T-cell (primary cell): ENCODE measurements at regions not wholly inside any gene's neighbourhood (a gene's known extent, or its start where the extent isn't known, plus 50 kb on each side); places are given as distances from the start of the nearest gene placed in this dataset.
A peak's percentile ranks its signal among the peaks of the same experiment; 100 is the strongest.

Experiments
- ATAC-seq, 4 experiments: fragments of 200-7000 bp in 3 of 4; fragments of 150-1000 bp in 1 of 4; cut with Tn5 transposase; replicated peaks in 1 of 4; 1 replicate in 3 of 4; 2 replicates in 1 of 4; pipeline ENCODE4 v1.10.0; 2021; ENCODE audit warnings: moderate library complexity in 3 of 4, mild to moderate bottlenecking in 2 of 4, moderate number of reproducible peaks in 1 of 4
- CTCF ChIA-PET, 2 donors: fragments of 300-600 bp; sonication (Branson Sonifier 250); formaldehyde crosslinking; loops; one replicate each; lab custom pipeline; 2022; ENCODE audit warnings: antibody characterized with exemption in 2 of 2; lab: Charles Lee
- POLR2A ChIA-PET, 2 donors: fragments of 300-600 bp; sonication (Branson Sonifier 250); formaldehyde crosslinking; loops; one replicate each; lab custom pipeline; 2022; ENCODE audit warnings: antibody characterized with exemption in 2 of 2; lab: Charles Lee
- DNase-seq, 35 experiments: peaks; one replicate each; pipeline versions ENCODE4 v3.0.0 to v3.0.0-alpha.2; 2013 to 2023
- H3K27ac ChIP-seq: one replicate; pipeline ENCODE4 v1.5.1; 2013; ENCODE audit warnings: low read length
- H3K27me3 ChIP-seq, 2 experiments: replicated peaks in 1 of 2; 1 replicate in 1 of 2; 2 replicates in 1 of 2; pipeline versions ENCODE4 v1.6.1 to v1.7.0; 2013; ENCODE audit warnings: low read length in 1 of 2, mixed read lengths in 1 of 2; ENCODE audit not compliant: control insufficient read depth in 2 of 2, insufficient read depth in 2 of 2; ENCODE audit errors: extremely low read depth in 1 of 2
- H3K36me3 ChIP-seq, 2 donors: 1 replicate in 1 of 2; 2 replicates in 1 of 2; pipeline versions ENCODE4 v1.6.1 to v1.7.0; 2013; ENCODE audit warnings: low read length in 1 of 2; ENCODE audit not compliant: control insufficient read depth in 2 of 2, insufficient read depth in 1 of 2; ENCODE audit errors: extremely low read depth in 1 of 2
- H3K4me1 ChIP-seq, 2 experiments: 1 replicate in 1 of 2; 2 replicates in 1 of 2; pipeline versions ENCODE4 v1.6.1 to v1.7.0; 2013; ENCODE audit warnings: low read length in 2 of 2, mixed read lengths in 1 of 2; ENCODE audit not compliant: insufficient read depth in 2 of 2, control insufficient read depth in 1 of 2; ENCODE audit errors: extremely low read depth in 1 of 2
- H3K4me3 ChIP-seq, 2 donors: 1 replicate in 1 of 2; 2 replicates in 1 of 2; pipeline versions ENCODE4 v1.5.1 to v1.7.0; 2013; ENCODE audit warnings: mild to moderate bottlenecking in 2 of 2, low read length in 1 of 2, moderate library complexity in 1 of 2; ENCODE audit not compliant: control insufficient read depth in 1 of 2; ENCODE audit errors: extremely low read depth in 1 of 2
- H3K9me3 ChIP-seq: 2 replicates; pipeline ENCODE4 v1.7.0; 2013
- H3K27ac Mint-ChIP-seq, 2 donors: one replicate each; pipeline ENCODE4 v1.8.0; 2020 to 2021; ENCODE audit warnings: mild to moderate bottlenecking in 2 of 2, mixed read lengths in 2 of 2
- H3K27me3 Mint-ChIP-seq, 2 donors: one replicate each; pipeline ENCODE4 v1.8.0; 2021 to 2022; ENCODE audit warnings: mixed read lengths in 2 of 2
- H3K36me3 Mint-ChIP-seq: one replicate; pipeline ENCODE4 v1.8.0; 2021; ENCODE audit warnings: mixed read lengths
- H3K4me1 Mint-ChIP-seq, 3 donors: one replicate each; pipeline ENCODE4 v1.8.0; 2020 to 2022; ENCODE audit warnings: mixed read lengths in 3 of 3, mild to moderate bottlenecking in 1 of 3
- H3K4me3 Mint-ChIP-seq, 3 donors: one replicate each; pipeline ENCODE4 v1.8.0; 2020 to 2022; ENCODE audit warnings: mild to moderate bottlenecking in 3 of 3, mixed read lengths in 3 of 3, moderate library complexity in 3 of 3
- H3K9me3 Mint-ChIP-seq, 3 donors: one replicate each; pipeline ENCODE4 v1.8.0; 2020 to 2022; ENCODE audit warnings: mixed read lengths in 3 of 3
- WGBS: methylation state at CpG from one replicate; pipeline ENCODE4 v1.1.5; 2013; ENCODE audit warnings: missing lambda C conversion rate; ENCODE audit not compliant: insufficient coverage; 5-methylcytosine and 5-hydroxymethylcytosine counted together

DNA sequence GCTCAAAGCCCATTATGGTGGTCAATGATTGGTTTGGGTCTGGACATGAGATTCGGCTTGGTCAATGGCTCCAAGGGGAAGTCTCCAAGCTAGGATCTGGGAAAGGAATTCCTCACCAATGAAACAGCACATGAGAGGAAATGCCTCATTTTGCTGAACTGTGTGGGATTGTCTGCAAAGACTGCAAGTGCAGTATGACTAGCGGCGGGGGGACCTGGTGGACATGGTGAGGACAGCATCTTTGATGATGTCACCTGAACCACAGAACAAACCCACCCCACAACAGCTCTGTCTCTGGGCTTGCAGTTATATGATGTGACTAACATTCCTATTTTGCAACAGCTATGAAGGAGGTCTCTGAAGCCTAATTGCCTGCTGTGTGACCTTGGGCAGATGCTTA lies 50.6 kb upstream of the NKD1 start:
- Mint-ChIP-seq H3K4me1 (peaks cover 0 to 6% (median 0%) of the 10 kb centered on the region in 3 donors), H3K27me3 (peaks cover 0 to 2% of the 10 kb centered on the region in 2 donors), H3K27ac (no peak overlapping the region), H3K4me3 (no peak overlapping the region), H3K9me3 (no peaks in the 10 kb centered on the region), H3K36me3 (no peaks in the 10 kb centered on the region)
- ChIA-PET CTCF (interaction anchor here in 1 of 2 donors (0.5 kb wide), 1 partner anchor 93 kb away, joined by 4 read pairs; no protein-coding TSS in a partner anchor), POLR2A (no interaction called here)
- no peaks in the 10 kb centered on the region for H3K36me3 ChIP-seq
- WGBS: no CpG with 5 or more reads among the region's 3 CpGs
- DNase-seq (no peak), ATAC-seq (no peak)
- H3K27me3 ChIP-seq: peaks cover 0 to 21% of the 10 kb centered on the region in 2 experiments
- H3K27ac ChIP-seq: no peak overlapping the region
- no peak overlapping the region for H3K4me3 ChIP-seq
- H3K9me3 ChIP-seq: no peaks in the 10 kb centered on the region
- H3K4me1 ChIP-seq: no peaks in the 10 kb centered on the region

DNA sequence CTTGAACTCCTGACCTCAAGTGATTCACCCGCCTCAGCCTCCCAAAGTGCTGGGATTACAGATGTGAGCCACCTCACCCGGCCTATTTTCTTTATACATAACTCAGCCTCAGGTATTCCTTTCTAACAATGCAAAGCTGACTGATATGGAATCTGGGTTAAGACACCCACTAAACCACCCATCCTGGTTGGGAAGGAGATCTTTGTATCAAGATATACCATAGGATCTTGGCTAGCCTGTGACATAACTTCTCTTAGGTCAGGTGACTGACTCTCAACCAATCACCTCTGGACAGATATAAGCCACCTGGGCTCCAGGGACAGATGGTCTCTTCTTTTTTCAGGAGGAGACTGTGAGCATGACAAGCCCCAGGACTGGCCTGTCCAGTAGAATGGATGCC lies 51.2 kb upstream of the NKD1 start:
- WGBS: no CpG with 5 or more reads among the region's 2 CpGs
- ChIA-PET CTCF (no interaction called here), POLR2A (no interaction called here)

GRCh38 chr16:50495673-50496072 lies 52.5 kb upstream of the NKD1 start:
- H3K4me1 Mint-ChIP-seq: peaks cover 0 to 6% (median 0%) of the 10 kb centered on the region in 3 donors
- Histone ChIP-seq H3K4me3 (no peak overlapping the region), H3K27me3 (peaks cover 0 to 12% of the 10 kb centered on the region in 2 experiments), H3K27ac (no peak overlapping the region), H3K36me3 (no peaks in the 10 kb centered on the region), H3K9me3 (no peaks in the 10 kb centered on the region), H3K4me1 (no peaks in the 10 kb centered on the region)
- no peaks in the 10 kb centered on the region for H3K9me3 Mint-ChIP-seq
- H3K27ac Mint-ChIP-seq: no peak overlapping the region
- H3K4me3 Mint-ChIP-seq: no peak overlapping the region
- H3K36me3 Mint-ChIP-seq: no peaks in the 10 kb centered on the region
- POLR2A ChIA-PET: no interaction called here
- no peak for ATAC-seq
- no peak for DNase-seq
- CTCF ChIA-PET: no interaction called here
- peaks cover 0 to 4% of the 10 kb centered on the region in 2 donors for H3K27me3 Mint-ChIP-seq
- WGBS: 96% methylated on average over 5 of the region's 7 CpGs

More for the DNA sequence above, 51.2 kb upstream of the NKD1 start:
- no peaks in the 10 kb centered on the region for H3K36me3 Mint-ChIP-seq
- H3K27me3 ChIP-seq: peaks cover 0 to 15% of the 10 kb centered on the region in 2 experiments
- H3K27ac Mint-ChIP-seq: no peak overlapping the region
- no peak overlapping the region for H3K4me3 ChIP-seq
- no peaks in the 10 kb centered on the region for H3K9me3 ChIP-seq
- ATAC-seq: peak in 1 of 4 experiments; percentile 15
- no peaks in the 10 kb centered on the region for H3K9me3 Mint-ChIP-seq
- H3K4me1 Mint-ChIP-seq: peaks cover 0 to 6% (median 0%) of the 10 kb centered on the region in 3 donors
- H3K27ac ChIP-seq: no peak overlapping the region
- no peak for DNase-seq
- H3K4me1 ChIP-seq: no peaks in the 10 kb centered on the region
- no peak overlapping the region for H3K4me3 Mint-ChIP-seq
- no peaks in the 10 kb centered on the region for H3K36me3 ChIP-seq
- H3K27me3 Mint-ChIP-seq: peaks cover 0 to 2% of the 10 kb centered on the region in 2 donors

- no peaks in the 10 kb centered on the region for H3K9me3 Mint-ChIP-seq
- no peak overlapping the region for H3K27ac Mint-ChIP-seq
- H3K27me3 Mint-ChIP-seq: peaks cover 0 to 4% of the 10 kb centered on the region in 2 donors
- peaks cover 0 to 6% (median 0%) of the 10 kb centered on the region in 3 donors for H3K4me1 Mint-ChIP-seq
- Histone ChIP-seq H3K36me3 (no peaks in the 10 kb centered on the region), H3K9me3 (no peaks in the 10 kb centered on the region), H3K4me3 (no peak overlapping the region), H3K27me3 (peaks cover 0 to 15% of the 10 kb centered on the region in 2 experiments), H3K4me1 (no peaks in the 10 kb centered on the region), H3K27ac (no peak overlapping the region)
- ChIA-PET POLR2A (no interaction called here), CTCF (no interaction called here)
- no peaks in the 10 kb centered on the region for H3K36me3 Mint-ChIP-seq
- no peak for ATAC-seq
- DNase-seq: no peak
- 87% methylated on average over 8 of the region's 11 CpGs for WGBS
- H3K4me3 Mint-ChIP-seq: no peak overlapping the region
These were observed 53.4 kb upstream of the NKD1 start for GRCh38 chr16:50494501-50495491.

GRCh38 chr16:50491516-50491915 lies 56.7 kb upstream of the NKD1 start:
- Histone ChIP-seq H3K4me1 (no peaks in the 10 kb centered on the region), H3K9me3 (no peaks in the 10 kb centered on the region), H3K4me3 (no peak overlapping the region), H3K36me3 (no peaks in the 10 kb centered on the region), H3K27me3 (peaks cover 0 to 13% of the 10 kb centered on the region in 2 experiments), H3K27ac (no peak overlapping the region)
- no peaks in the 10 kb centered on the region for H3K9me3 Mint-ChIP-seq
- H3K27me3 Mint-ChIP-seq: peaks cover 8 to 13% of the 10 kb centered on the region in 2 donors
- 84% methylated on average over 4 of the region's 8 CpGs for WGBS
- DNase-seq (peak in 1 of 35 experiments; percentile 2), ATAC-seq (no peak)
- ChIA-PET POLR2A (no interaction called here), CTCF (no interaction called here)
- H3K36me3 Mint-ChIP-seq: no peaks in the 10 kb centered on the region
- H3K4me3 Mint-ChIP-seq: no peak overlapping the region
- no peak overlapping the region for H3K27ac Mint-ChIP-seq
- H3K4me1 Mint-ChIP-seq: no peaks in the 10 kb centered on the region

GRCh38 chr16:50490828-50491227 lies 57.4 kb upstream of the NKD1 start:
- Mint-ChIP-seq H3K4me3 (no peak overlapping the region), H3K36me3 (no peaks in the 10 kb centered on the region), H3K4me1 (no peaks in the 10 kb centered on the region), H3K27ac (no peak overlapping the region), H3K9me3 (no peaks in the 10 kb centered on the region), H3K27me3 (peaks cover 8 to 13% of the 10 kb centered on the region in 2 donors)
- ChIA-PET CTCF (no interaction called here), POLR2A (no interaction called here)
- peaks cover 0 to 13% of the 10 kb centered on the region in 2 experiments for H3K27me3 ChIP-seq
- H3K9me3 ChIP-seq: no peaks in the 10 kb centered on the region
- no peak overlapping the region for H3K27ac ChIP-seq
- H3K4me3 ChIP-seq: no peak overlapping the region
- no peaks in the 10 kb centered on the region for H3K4me1 ChIP-seq
- ATAC-seq: no peak
- H3K36me3 ChIP-seq: no peaks in the 10 kb centered on the region
- DNase-seq: no peak
- WGBS: no CpG with 5 or more reads among the region's 2 CpGs
